NT2/D1 (cell line): ENCODE measurements at regions not wholly inside any gene's neighbourhood (a gene's known extent, or its start where the extent isn't known, plus 50 kb on each side); places are given as distances from the start of the nearest gene placed in this dataset.

Source experiments
- YY1 ChIP-seq: IDR thresholded peaks from 2 replicates; pipeline ENCODE4 v1.6.1; 2011; ENCODE audit not compliant: insufficient read length, insufficient read depth
- ZNF274 ChIP-seq: IDR thresholded peaks from 2 replicates; pipeline ENCODE4 v1.6.1; 2011; ENCODE audit warnings: mild to moderate bottlenecking, low read depth, low read length

- TF ChIP-seq YY1, result no peak
- TF ChIP-seq ZNF274, result no peak
Observed at GRCh38 chr20:24199501-24199900, 210.9 kb upstream of the GGTLC1 start.
